ENCODE measurements at regions not wholly inside any gene's neighbourhood (a gene's known extent, or its start where the extent isn't known, plus 50 kb on each side); places are given as distances from the start of the nearest gene placed in this dataset.

DNA sequence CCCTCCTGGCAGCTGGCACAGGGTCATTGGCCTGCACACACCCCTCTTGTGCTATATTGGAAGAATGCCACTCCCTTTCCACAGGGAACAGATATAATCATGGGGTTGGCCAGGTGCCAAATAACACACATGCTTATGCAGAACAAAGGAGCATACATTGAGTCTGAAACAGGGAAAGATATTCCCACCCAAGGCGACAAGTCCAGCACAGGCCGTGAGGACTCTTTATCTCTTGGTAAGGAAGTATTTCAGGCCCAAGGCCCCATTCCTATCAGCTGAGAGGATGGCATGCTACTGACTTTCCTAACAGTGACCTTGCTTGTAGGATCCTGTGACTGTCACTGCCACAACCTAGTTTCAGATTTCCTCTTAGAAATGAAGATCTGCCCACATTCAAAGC is 59.0 kb upstream of the STXBP6 start:
- no peak overlapping the region for H2AFZ ChIP-seq (ENCODE audit: low read length)
- CTCF ChIA-PET (ENCODE audit: low intra/inter-chr PET ratio, low total read pairs) = no interaction called here
- BruUV-seq (replicated peaks) = no TSS peak

DNA sequence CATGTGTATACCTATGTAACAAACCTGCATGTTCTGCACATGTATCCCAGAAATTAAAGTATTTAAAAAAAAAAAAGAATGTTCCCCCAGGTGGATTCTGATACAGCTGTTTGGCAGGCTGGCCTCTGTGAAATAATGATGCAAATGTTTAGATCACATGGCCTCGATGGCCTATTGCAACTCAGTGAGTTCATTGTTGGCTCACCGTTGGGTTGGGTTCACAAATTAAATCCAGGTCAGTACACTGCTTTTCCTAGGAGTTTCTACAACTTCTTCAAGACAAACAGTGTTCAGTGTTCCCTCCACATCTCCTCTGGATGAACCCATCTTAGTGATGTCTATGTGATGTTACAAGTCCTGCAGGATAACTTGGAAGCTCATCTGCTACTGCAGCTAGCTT is 58.3 kb upstream of the STXBP6 start:
- BruUV-seq (replicated peaks) = no TSS peak
- no peak for TF ChIP-seq STAG1 (CRISPR knock-in tag; IDR thresholded peaks at IDR 0.05)
- TF ChIP-seq, protein P1, sequence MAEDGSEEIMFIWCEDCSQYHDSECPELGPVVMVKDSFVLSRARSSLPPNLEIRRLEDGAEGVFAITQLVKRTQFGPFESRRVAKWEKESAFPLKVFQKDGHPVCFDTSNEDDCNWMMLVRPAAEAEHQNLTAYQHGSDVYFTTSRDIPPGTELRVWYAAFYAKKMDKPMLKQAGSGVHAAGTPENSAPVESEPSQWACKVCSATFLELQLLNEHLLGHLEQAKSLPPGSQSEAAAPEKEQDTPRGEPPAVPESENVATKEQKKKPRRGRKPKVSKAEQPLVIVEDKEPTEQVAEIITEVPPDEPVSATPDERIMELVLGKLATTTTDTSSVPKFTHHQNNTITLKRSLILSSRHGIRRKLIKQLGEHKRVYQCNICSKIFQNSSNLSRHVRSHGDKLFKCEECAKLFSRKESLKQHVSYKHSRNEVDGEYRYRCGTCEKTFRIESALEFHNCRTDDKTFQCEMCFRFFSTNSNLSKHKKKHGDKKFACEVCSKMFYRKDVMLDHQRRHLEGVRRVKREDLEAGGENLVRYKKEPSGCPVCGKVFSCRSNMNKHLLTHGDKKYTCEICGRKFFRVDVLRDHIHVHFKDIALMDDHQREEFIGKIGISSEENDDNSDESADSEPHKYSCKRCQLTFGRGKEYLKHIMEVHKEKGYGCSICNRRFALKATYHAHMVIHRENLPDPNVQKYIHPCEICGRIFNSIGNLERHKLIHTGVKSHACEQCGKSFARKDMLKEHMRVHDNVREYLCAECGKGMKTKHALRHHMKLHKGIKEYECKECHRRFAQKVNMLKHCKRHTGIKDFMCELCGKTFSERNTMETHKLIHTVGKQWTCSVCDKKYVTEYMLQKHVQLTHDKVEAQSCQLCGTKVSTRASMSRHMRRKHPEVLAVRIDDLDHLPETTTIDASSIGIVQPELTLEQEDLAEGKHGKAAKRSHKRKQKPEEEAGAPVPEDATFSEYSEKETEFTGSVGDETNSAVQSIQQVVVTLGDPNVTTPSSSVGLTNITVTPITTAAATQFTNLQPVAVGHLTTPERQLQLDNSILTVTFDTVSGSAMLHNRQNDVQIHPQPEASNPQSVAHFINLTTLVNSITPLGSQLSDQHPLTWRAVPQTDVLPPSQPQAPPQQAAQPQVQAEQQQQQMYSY (CRISPR knock-in tag; IDR thresholded peaks at IDR 0.05) = no peak
- TF ChIP-seq TMF1 (CRISPR knock-in tag; IDR thresholded peaks at IDR 0.05; ENCODE audit: low read depth) = no peak
- TF ChIP-seq NFIB (CRISPR knock-in tag; IDR thresholded peaks at IDR 0.05; ENCODE audit: borderline replicate concordance) = no peak
- no peak for TF ChIP-seq SMARCC2 (IDR thresholded peaks at IDR 0.05)
- no peak for TF ChIP-seq GPN1 (CRISPR knock-in tag; IDR thresholded peaks at IDR 0.05; ENCODE audit: borderline replicate concordance)
- no peak for TF ChIP-seq NFE2 (CRISPR knock-in tag; IDR thresholded peaks at IDR 0.05)
- no peak for TF ChIP-seq SAP130 (CRISPR knock-in tag; IDR thresholded peaks at IDR 0.05; ENCODE audit: low read depth)
- TF ChIP-seq, protein P2, sequence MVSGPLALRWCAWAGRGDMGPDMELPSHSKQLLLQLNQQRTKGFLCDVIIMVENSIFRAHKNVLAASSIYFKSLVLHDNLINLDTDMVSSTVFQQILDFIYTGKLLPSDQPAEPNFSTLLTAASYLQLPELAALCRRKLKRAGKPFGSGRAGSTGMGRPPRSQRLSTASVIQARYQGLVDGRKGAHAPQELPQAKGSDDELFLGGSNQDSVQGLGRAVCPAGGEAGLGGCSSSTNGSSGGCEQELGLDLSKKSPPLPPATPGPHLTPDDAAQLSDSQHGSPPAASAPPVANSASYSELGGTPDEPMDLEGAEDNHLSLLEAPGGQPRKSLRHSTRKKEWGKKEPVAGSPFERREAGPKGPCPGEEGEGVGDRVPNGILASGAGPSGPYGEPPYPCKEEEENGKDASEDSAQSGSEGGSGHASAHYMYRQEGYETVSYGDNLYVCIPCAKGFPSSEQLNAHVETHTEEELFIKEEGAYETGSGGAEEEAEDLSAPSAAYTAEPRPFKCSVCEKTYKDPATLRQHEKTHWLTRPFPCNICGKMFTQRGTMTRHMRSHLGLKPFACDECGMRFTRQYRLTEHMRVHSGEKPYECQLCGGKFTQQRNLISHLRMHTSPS (CRISPR knock-in tag; IDR thresholded peaks at IDR 0.05; ENCODE audit: low read depth) = no peak
- TF ChIP-seq NR2F2 (IDR thresholded peaks at IDR 0.05; ENCODE audit: borderline replicate concordance, low read depth) = no peak
- no peak for TF ChIP-seq ZNF776 (CRISPR knock-in tag; IDR thresholded peaks at IDR 0.05)
- TF ChIP-seq, protein P3, sequence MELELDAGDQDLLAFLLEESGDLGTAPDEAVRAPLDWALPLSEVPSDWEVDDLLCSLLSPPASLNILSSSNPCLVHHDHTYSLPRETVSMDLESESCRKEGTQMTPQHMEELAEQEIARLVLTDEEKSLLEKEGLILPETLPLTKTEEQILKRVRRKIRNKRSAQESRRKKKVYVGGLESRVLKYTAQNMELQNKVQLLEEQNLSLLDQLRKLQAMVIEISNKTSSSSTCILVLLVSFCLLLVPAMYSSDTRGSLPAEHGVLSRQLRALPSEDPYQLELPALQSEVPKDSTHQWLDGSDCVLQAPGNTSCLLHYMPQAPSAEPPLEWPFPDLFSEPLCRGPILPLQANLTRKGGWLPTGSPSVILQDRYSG (CRISPR knock-in tag; IDR thresholded peaks at IDR 0.05) = no peak
- TF ChIP-seq ZNF562 (CRISPR knock-in tag; IDR thresholded peaks at IDR 0.05; ENCODE audit: borderline replicate concordance) = no peak
- TF ChIP-seq ZKSCAN1 (IDR thresholded peaks at IDR 0.05; ENCODE audit: low read length) = no peak

More for the DNA sequence above, 59.0 kb upstream of the STXBP6 start:
- no peaks in the 10 kb centered on the region for H3K9me3 ChIP-seq (ENCODE audit: low read length)
- peak; percentile 32 for DNase-seq (ENCODE audit: low spot score)
- H3K4me3 ChIP-seq (replicated peaks in 1 of 3; ENCODE audit: insufficient read depth in 1 of 3, low read depth in 2 of 3, low read length in 3 of 3) = no peak overlapping the region
- intact Hi-C loops (cut with micrococcal nuclease; ENCODE audit: unreplicated experiment) = no loop called here
- H3K36me3 ChIP-seq (replicated peaks in 1 of 2; ENCODE audit: control insufficient read depth in 1 of 2, insufficient read depth in 2 of 2, low read length in 2 of 2) = no peaks in the 10 kb centered on the region
- H3K27me3 ChIP-seq (ENCODE audit: control insufficient read depth in 1 of 2, insufficient read depth in 2 of 2, low read length in 2 of 2) = no peaks in the 10 kb centered on the region
- no peak overlapping the region for H3K27ac ChIP-seq (ENCODE audit: extremely low read length, insufficient read depth, low read length)
- ATAC-seq = peak; percentile 39; the same call in 1 of the 3 replicates
- H3K9ac ChIP-seq (ENCODE audit: insufficient read depth, low read depth, low read length) = no peak overlapping the region
- FAIRE-seq = no peak
- H4K20me1 ChIP-seq (ENCODE audit: insufficient read depth, low read length) = no peaks in the 10 kb centered on the region
- in situ Hi-C loops (cut with HindIII; ENCODE audit: extremely low pct_ligation_motif_present, low pct_unique_long_range_greater_than_20kb) = no loop called here
- H3K4me2 ChIP-seq (ENCODE audit: low read depth, low read length) = no peak overlapping the region
- POLR2A ChIA-PET = no interaction called here
- 21% methylated on average over 2 of the region's 2 CpGs for WGBS (ENCODE audit: low lambda C conversion rate)
- TF ChIP-seq LCORL (IDR thresholded peaks at IDR 0.05) = peak; percentile 81
- no peak for TF ChIP-seq LCORL (CRISPR knock-in tag; IDR thresholded peaks at IDR 0.05)
- TF ChIP-seq SP2 (CRISPR knock-in tag; IDR thresholded peaks at IDR 0.05) = no peak
- H3K79me2 ChIP-seq (ENCODE audit: insufficient read depth, low read length) = no peaks in the 10 kb centered on the region
- H3K4me1 ChIP-seq (ENCODE audit: insufficient read depth, low read length) = no peaks in the 10 kb centered on the region

More for the DNA sequence above, 58.3 kb upstream of the STXBP6 start:
- Histone ChIP-seq H3K4me2 (ENCODE audit: low read depth, low read length) (no peak overlapping the region), H4K20me1 (ENCODE audit: insufficient read depth, low read length) (no peaks in the 10 kb centered on the region), H3K4me3 (replicated peaks in 1 of 3; ENCODE audit: insufficient read depth in 1 of 3, low read depth in 2 of 3, low read length in 3 of 3) (no peak overlapping the region), H3K9me3 (ENCODE audit: low read length) (no peaks in the 10 kb centered on the region), H3K79me2 (ENCODE audit: insufficient read depth, low read length) (no peaks in the 10 kb centered on the region), H3K36me3 (replicated peaks in 1 of 2; ENCODE audit: control insufficient read depth in 1 of 2, insufficient read depth in 2 of 2, low read length in 2 of 2) (no peaks in the 10 kb centered on the region), H3K27me3 (ENCODE audit: control insufficient read depth in 1 of 2, insufficient read depth in 2 of 2, low read length in 2 of 2) (no peaks in the 10 kb centered on the region), H3K4me1 (ENCODE audit: insufficient read depth, low read length) (peaks cover 2% of the 10 kb centered on the region; the same call in 1 of the 2 replicates), H2AFZ (ENCODE audit: low read length) (no peak overlapping the region), H3K9ac (ENCODE audit: insufficient read depth, low read depth, low read length) (no peak overlapping the region), H3K27ac (ENCODE audit: extremely low read length, insufficient read depth, low read length) (no peak overlapping the region)
- intact Hi-C loops (cut with micrococcal nuclease; ENCODE audit: unreplicated experiment) (no loop called here), in situ Hi-C loops (cut with HindIII; ENCODE audit: extremely low pct_ligation_motif_present, low pct_unique_long_range_greater_than_20kb) (no loop called here)
- ATAC-seq (no peak), DNase-seq (ENCODE audit: low spot score) (no peak), FAIRE-seq (no peak)
- ChIA-PET POLR2A (no interaction called here), CTCF (ENCODE audit: low intra/inter-chr PET ratio, low total read pairs) (no interaction called here)
- 2% methylated on average over 2 of the region's 2 CpGs for WGBS (ENCODE audit: low lambda C conversion rate)

Measured in HepG2 (cell line).